ENCODE measurements at regions not wholly inside any gene's neighbourhood (a gene's known extent, or its start where the extent isn't known, plus 50 kb on each side); places are given as distances from the start of the nearest gene placed in this dataset.

DNA sequence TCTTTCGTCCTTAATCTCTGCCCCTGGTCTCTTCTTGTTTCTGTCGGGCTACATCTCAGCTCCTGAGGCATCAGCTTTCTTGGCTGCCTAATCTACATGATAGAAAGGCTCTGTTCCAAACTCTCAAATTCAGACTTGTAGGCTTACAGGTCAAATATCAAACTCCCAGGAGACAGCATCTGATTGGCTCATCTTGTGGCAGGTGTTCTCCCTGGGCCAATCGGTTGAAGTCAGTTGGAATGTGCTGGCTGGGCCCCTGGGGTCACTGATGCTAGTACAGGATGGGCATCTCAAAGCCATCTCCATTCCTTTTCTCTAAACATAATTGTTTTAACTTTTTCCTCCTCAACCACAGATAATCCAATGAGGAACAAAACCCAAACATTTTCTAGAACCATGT is 198.7 kb downstream of the CNTN3 start:
- Histone ChIP-seq H3K4me1 (ENCODE audit: control insufficient read depth in 1 of 2, insufficient read depth in 2 of 2, low read length in 2 of 2) (no peaks in the 10 kb centered on the region), H3K36me3 (ENCODE audit: control insufficient read depth in 1 of 2, insufficient read depth in 2 of 2, low read length in 2 of 2) (no peaks in the 10 kb centered on the region), H3K27me3 (ENCODE audit: low read depth, low read length) (no peaks in the 10 kb centered on the region), H3K9me3 (ENCODE audit: control insufficient read depth in 1 of 2, low read length in 2 of 2) (no peaks in the 10 kb centered on the region), H3K27ac (ENCODE audit: low read length) (no peak overlapping the region), H3K4me3 (ENCODE audit: low read depth in 1 of 2, low read length in 2 of 2) (no peak overlapping the region)

DNA sequence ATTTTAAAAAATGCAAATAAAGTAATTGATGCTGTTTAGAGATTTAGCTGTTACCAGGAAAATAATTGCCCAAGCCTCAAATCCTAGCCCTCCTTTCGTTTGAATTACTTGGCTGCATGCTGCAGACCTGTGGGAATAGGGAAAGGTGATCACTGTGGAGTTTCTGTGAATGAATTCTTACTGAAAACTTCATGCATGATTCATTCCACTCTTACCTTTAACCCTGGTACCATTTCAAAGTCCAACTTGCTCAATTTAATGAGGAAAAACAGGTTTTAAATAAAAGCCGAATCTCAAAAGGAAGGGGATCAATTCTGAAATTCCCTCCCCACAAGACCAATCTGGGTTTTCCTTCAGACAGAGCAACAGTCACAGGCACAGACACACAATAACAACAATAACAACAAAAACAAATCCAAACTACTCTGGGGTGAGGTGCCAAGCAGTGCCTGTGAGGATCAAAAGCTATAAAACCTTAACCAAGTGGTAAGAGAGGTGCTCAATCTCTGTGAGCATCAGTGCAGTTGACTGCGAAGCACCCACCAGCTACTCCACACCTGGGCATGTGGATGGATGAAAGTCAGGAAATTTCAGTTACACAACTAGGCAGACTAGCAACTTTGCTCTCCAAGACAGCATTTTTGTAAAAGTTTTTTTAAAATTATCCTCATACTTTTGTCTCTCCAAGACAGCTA is 200.8 kb downstream of the CNTN3 start:
- Histone ChIP-seq H3K27ac (ENCODE audit: low read length) (no peak overlapping the region), H3K36me3 (ENCODE audit: control insufficient read depth in 1 of 2, insufficient read depth in 2 of 2, low read length in 2 of 2) (no peaks in the 10 kb centered on the region), H3K4me1 (ENCODE audit: control insufficient read depth in 1 of 2, insufficient read depth in 2 of 2, low read length in 2 of 2) (no peaks in the 10 kb centered on the region), H3K4me3 (ENCODE audit: low read depth in 1 of 2, low read length in 2 of 2) (no peak overlapping the region), H3K27me3 (ENCODE audit: low read depth, low read length) (no peaks in the 10 kb centered on the region), H3K9me3 (ENCODE audit: control insufficient read depth in 1 of 2, low read length in 2 of 2) (peaks cover 0 to 5% of the 10 kb centered on the region in 2 donors)

DNA sequence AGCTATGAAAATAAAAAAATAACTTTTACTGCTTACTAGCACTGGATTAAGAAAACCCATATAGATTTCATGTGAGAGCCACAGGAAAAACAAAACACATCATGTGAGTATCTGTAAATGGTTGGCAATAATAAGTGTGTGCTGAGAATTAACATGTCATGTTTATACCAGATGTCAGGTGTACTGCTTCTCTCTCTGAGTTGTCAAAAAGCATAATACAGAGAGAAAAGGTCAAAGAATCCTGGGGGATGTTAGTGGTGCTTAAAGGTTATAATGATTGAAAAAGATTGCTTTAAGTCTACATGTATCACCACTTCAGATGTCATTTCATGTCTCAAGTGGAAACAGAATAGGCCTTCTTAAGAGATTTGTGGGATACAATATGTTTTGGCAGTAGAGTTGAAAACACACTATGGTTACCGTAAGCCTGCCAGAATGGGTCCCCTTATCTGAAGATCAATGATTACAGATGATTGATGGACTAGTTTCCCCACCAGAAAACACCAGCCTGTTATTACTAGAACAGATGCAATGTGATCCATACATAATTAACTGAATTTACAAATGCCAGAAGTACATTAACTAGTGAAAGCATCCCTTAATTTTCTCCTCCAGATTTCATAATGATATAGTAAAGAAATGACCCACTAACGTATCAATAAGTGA is 204.1 kb downstream of the CNTN3 start:
- Histone ChIP-seq H3K4me3 (ENCODE audit: low read depth in 1 of 2, low read length in 2 of 2) (no peak overlapping the region), H3K4me1 (ENCODE audit: control insufficient read depth in 1 of 2, insufficient read depth in 2 of 2, low read length in 2 of 2) (no peaks in the 10 kb centered on the region), H3K36me3 (ENCODE audit: control insufficient read depth in 1 of 2, insufficient read depth in 2 of 2, low read length in 2 of 2) (no peaks in the 10 kb centered on the region), H3K27me3 (ENCODE audit: low read depth, low read length) (no peaks in the 10 kb centered on the region), H3K27ac (ENCODE audit: low read length) (no peak overlapping the region), H3K9me3 (ENCODE audit: control insufficient read depth in 1 of 2, low read length in 2 of 2) (peaks cover 0 to 5% of the 10 kb centered on the region in 2 donors)

DNA sequence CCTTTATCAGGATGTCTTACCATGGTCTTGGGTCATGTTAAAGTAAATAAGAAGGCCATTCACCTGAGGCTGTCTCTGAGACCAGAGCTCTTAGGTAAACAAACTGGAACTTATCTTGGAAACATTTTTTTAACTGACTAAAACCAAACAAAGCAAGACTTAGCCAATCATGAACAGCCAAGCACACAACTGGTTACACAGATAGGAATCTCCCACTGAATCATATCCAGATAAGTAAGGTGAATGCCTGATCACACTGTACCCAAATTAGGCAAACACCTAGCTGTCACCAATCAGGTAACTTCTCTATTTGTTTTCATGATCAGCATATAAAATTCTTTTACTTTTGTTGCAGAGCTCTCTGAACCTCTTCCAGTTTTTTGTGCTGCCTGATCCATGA is 205.4 kb downstream of the CNTN3 start:
- Histone ChIP-seq H3K9me3 (ENCODE audit: control insufficient read depth in 1 of 2, low read length in 2 of 2) (peaks cover 0 to 5% of the 10 kb centered on the region in 2 donors), H3K27ac (ENCODE audit: low read length) (no peak overlapping the region), H3K4me3 (ENCODE audit: low read depth in 1 of 2, low read length in 2 of 2) (no peak overlapping the region), H3K36me3 (ENCODE audit: control insufficient read depth in 1 of 2, insufficient read depth in 2 of 2, low read length in 2 of 2) (no peaks in the 10 kb centered on the region), H3K27me3 (ENCODE audit: low read depth, low read length) (no peaks in the 10 kb centered on the region), H3K4me1 (ENCODE audit: control insufficient read depth in 1 of 2, insufficient read depth in 2 of 2, low read length in 2 of 2) (no peaks in the 10 kb centered on the region)

DNA sequence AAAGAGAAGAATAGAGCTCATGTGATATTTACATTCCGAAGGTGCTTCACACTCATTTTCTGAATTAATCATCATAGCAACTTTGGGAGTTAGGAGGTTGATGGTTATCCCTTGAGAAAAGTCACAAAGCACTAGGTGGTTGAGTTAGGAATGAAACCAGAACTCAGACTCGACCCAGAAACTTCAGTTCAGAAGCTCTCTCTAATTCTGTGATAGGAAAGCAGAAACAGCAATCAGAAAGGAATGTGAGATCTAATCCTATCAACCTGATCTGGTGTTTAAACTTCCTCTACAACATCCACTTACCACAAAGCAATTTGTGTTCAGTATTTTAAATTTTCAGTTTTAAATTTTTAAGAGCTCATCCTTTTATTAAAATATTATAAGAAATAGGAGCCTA is 211.2 kb downstream of the CNTN3 start:
- no peaks in the 10 kb centered on the region for H3K27me3 ChIP-seq (ENCODE audit: low read depth, low read length)
- H3K4me3 ChIP-seq (ENCODE audit: low read depth in 1 of 2, low read length in 2 of 2) = no peak overlapping the region
- H3K4me1 ChIP-seq (ENCODE audit: control insufficient read depth in 1 of 2, insufficient read depth in 2 of 2, low read length in 2 of 2) = no peaks in the 10 kb centered on the region
- H3K36me3 ChIP-seq (ENCODE audit: control insufficient read depth in 1 of 2, insufficient read depth in 2 of 2, low read length in 2 of 2) = no peaks in the 10 kb centered on the region
- H3K27ac ChIP-seq (ENCODE audit: low read length) = no peak overlapping the region
- peaks cover 0 to 8% of the 10 kb centered on the region in 2 donors for H3K9me3 ChIP-seq (ENCODE audit: control insufficient read depth in 1 of 2, low read length in 2 of 2)

DNA sequence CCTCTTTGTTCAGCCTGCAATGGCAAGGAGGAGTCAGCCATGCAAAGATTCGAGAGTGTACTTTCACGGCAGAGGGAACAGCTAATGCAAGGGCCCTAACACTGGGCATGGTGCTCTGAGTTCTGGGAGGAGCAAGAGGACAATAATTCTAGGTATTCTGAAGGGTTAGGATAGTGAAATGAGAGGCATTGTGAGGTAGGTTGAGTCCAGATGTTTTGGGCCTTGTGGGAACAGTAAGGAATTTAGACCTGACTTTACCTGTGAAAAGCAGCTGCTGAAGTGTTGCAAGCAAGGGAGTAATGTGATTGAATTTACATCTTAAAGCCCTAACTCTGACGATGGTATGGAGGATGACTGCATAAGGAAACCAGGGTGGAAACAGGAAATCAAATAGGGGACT is 211.6 kb downstream of the CNTN3 start:
- Histone ChIP-seq H3K27ac (ENCODE audit: low read length) (no peak overlapping the region), H3K4me3 (ENCODE audit: low read depth in 1 of 2, low read length in 2 of 2) (no peak overlapping the region), H3K4me1 (ENCODE audit: control insufficient read depth in 1 of 2, insufficient read depth in 2 of 2, low read length in 2 of 2) (no peaks in the 10 kb centered on the region), H3K9me3 (ENCODE audit: control insufficient read depth in 1 of 2, low read length in 2 of 2) (peaks cover 0 to 12% of the 10 kb centered on the region in 2 donors), H3K27me3 (ENCODE audit: low read depth, low read length) (no peaks in the 10 kb centered on the region), H3K36me3 (ENCODE audit: control insufficient read depth in 1 of 2, insufficient read depth in 2 of 2, low read length in 2 of 2) (no peaks in the 10 kb centered on the region)

DNA sequence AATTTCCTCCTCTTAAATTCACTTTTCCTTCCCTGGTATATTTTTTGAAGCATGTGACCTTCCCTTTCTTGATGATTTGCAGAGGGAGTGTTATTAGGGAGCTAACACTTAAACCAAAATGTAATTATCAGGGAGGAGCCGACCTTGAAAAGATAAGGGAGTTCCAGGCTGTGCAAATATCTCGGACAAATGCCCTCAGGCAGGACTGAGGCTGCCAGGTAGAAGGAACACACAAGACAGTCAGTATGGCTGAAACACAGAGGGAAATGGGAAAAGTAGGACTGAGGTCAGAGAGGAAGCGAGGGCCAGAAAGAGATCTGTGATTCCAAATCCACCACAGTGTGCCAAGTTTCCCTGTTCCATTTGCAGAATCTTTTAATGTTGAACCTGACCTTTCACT is 221.0 kb downstream of the CNTN3 start:
- no peak overlapping the region for H3K4me3 ChIP-seq (ENCODE audit: low read depth in 1 of 2, low read length in 2 of 2)
- H3K9me3 ChIP-seq (ENCODE audit: control insufficient read depth in 1 of 2, low read length in 2 of 2) = peaks cover 0 to 16% of the 10 kb centered on the region in 2 donors

DNA sequence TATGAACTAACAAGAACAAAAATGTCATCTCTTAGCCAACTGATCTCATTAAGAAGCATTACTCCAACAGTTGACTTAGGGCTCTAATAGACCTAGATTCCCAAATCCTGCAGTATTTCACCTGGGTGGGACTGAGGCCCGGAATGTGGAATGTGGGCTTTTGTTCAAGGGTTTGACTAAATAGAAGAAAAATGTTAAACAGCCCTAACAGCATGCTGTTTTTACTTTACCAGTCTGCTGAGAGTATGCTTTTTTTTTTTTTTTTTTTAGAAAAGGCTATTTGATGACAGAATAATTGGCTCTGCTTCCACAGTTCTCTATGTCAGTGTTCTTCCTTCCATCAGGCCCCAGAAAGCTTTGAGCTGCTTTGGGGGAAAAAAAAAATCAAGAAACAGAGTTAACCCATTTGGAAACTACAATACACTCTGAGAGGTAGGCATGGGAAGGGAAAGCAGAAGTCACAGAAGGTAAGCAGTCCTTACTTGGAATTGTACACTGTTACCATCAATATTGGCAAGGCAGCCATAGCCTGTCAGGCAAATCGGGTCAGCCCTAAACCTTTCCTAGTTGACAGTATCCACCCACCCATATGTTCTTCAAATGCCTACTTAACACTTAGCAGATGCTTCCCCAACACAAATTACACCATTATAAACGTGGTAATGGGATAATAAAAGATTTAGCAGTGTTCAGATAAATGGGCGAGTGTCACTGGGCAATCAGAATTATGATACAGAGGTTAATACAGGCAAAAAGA is 224.2 kb downstream of the CNTN3 start:
- no peaks in the 10 kb centered on the region for H3K9me3 ChIP-seq (ENCODE audit: control insufficient read depth in 1 of 2, low read length in 2 of 2)
- peaks cover 0 to 4% of the 10 kb centered on the region in 2 donors for H3K4me1 ChIP-seq (ENCODE audit: control insufficient read depth in 1 of 2, insufficient read depth in 2 of 2, low read length in 2 of 2)
- H3K27me3 ChIP-seq (ENCODE audit: low read depth, low read length) = no peaks in the 10 kb centered on the region
- H3K36me3 ChIP-seq (ENCODE audit: control insufficient read depth in 1 of 2, insufficient read depth in 2 of 2, low read length in 2 of 2) = no peaks in the 10 kb centered on the region
- no peak overlapping the region for H3K4me3 ChIP-seq (ENCODE audit: low read depth in 1 of 2, low read length in 2 of 2)
- no peak overlapping the region for H3K27ac ChIP-seq (ENCODE audit: low read length)

More for the DNA sequence above, 221.0 kb downstream of the CNTN3 start:
- Histone ChIP-seq H3K4me1 (ENCODE audit: control insufficient read depth in 1 of 2, insufficient read depth in 2 of 2, low read length in 2 of 2) (peaks cover 0 to 4% of the 10 kb centered on the region in 2 donors), H3K36me3 (ENCODE audit: control insufficient read depth in 1 of 2, insufficient read depth in 2 of 2, low read length in 2 of 2) (no peaks in the 10 kb centered on the region), H3K27me3 (ENCODE audit: low read depth, low read length) (no peaks in the 10 kb centered on the region), H3K27ac (ENCODE audit: low read length) (no peak overlapping the region)

DNA sequence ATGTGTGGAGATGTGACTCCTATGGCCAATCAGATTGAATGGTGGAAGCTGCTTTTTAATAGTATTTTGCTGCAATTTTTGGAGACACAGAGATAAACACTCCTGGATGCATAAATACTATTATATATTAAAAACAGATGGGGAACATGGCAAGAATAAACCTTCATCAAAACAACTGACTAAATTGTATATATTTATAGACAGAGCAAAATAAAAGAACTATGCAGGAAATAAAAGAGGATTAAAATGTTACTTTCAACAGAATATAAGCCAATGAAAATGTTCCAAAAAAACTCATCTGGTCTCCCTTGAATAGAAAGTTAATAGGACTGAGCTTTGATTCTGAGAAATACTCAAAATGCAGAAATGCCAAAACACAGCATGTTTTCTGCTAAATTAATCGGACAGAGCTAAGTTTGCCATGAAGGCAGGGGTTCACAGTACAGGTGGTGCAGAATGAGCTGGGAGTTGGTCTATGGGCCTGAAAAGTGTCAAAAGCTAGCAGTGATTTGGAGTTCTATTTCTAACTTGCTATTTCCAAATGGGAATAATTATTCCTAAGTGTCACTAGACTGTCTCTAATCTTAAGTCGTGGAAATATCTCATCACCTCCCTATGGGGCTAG is 227.2 kb downstream of the CNTN3 start:
- no peaks in the 10 kb centered on the region for H3K27me3 ChIP-seq (ENCODE audit: low read depth, low read length)
- peaks cover 0 to 4% of the 10 kb centered on the region in 2 donors for H3K4me1 ChIP-seq (ENCODE audit: control insufficient read depth in 1 of 2, insufficient read depth in 2 of 2, low read length in 2 of 2)
- H3K27ac ChIP-seq (ENCODE audit: low read length) = no peak overlapping the region
- no peak overlapping the region for H3K4me3 ChIP-seq (ENCODE audit: low read depth in 1 of 2, low read length in 2 of 2)
- no peaks in the 10 kb centered on the region for H3K36me3 ChIP-seq (ENCODE audit: control insufficient read depth in 1 of 2, insufficient read depth in 2 of 2, low read length in 2 of 2)
- no peaks in the 10 kb centered on the region for H3K9me3 ChIP-seq (ENCODE audit: control insufficient read depth in 1 of 2, low read length in 2 of 2)

DNA sequence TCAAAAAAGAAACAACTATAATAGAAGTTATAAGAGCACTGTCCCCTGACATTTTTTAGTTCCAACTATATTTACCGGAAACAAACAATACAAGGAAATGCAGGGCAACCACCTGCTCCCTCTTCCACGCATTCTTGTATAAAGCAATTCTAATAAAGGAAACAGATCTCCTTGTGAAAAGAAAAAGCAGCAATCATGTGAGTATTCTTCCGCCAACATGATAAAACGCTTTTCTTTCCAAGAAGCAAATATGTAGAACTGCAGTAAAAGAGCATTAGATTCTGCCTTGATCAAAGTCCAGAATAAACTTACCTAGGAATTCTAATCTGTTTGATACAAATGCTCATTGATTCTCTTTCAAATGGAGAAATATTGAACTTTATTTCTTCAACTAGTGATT is 230.3 kb downstream of the CNTN3 start:
- Histone ChIP-seq H3K36me3 (ENCODE audit: control insufficient read depth in 1 of 2, insufficient read depth in 2 of 2, low read length in 2 of 2) (no peaks in the 10 kb centered on the region), H3K27ac (ENCODE audit: low read length) (no peak overlapping the region), H3K4me3 (ENCODE audit: low read depth in 1 of 2, low read length in 2 of 2) (no peak overlapping the region), H3K9me3 (ENCODE audit: control insufficient read depth in 1 of 2, low read length in 2 of 2) (no peaks in the 10 kb centered on the region), H3K4me1 (ENCODE audit: control insufficient read depth in 1 of 2, insufficient read depth in 2 of 2, low read length in 2 of 2) (no peaks in the 10 kb centered on the region), H3K27me3 (ENCODE audit: low read depth, low read length) (no peaks in the 10 kb centered on the region)

DNA sequence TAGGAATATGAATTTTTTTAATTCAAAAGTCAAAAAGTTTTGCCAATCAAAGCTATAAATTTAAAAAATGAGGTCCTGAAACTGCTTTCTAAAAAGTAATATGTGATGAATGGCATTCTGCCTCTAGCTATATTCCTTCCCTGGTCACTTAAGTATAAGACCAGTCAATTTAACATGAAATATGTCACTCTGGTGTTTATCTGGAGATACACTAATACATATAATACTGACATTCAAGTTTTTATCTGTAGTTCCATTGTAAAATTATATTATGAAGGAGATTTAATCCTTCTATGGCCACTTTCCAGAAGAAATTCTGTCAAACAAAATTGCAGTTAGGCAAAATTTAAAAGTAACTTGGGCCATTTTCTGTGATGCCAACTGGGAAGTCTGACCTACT is 236.8 kb downstream of the CNTN3 start:
- no peaks in the 10 kb centered on the region for H3K4me1 ChIP-seq (ENCODE audit: control insufficient read depth in 1 of 2, insufficient read depth in 2 of 2, low read length in 2 of 2)
- no peaks in the 10 kb centered on the region for H3K36me3 ChIP-seq (ENCODE audit: control insufficient read depth in 1 of 2, insufficient read depth in 2 of 2, low read length in 2 of 2)
- no peaks in the 10 kb centered on the region for H3K27me3 ChIP-seq (ENCODE audit: low read depth, low read length)
- H3K27ac ChIP-seq (ENCODE audit: low read length) = no peak overlapping the region
- H3K4me3 ChIP-seq (ENCODE audit: low read depth in 1 of 2, low read length in 2 of 2) = no peak overlapping the region
- no peaks in the 10 kb centered on the region for H3K9me3 ChIP-seq (ENCODE audit: control insufficient read depth in 1 of 2, low read length in 2 of 2)

All from muscle layer of duodenum (tissue), 2 donors.